ENCODE measurements at regions not wholly inside any gene's neighbourhood (a gene's known extent, or its start where the extent isn't known, plus 50 kb on each side); places are given as distances from the start of the nearest gene placed in this dataset.
"Not testable (repeated sequence)": the region's sequence is repeated elsewhere in the genome, so short reads cannot be mapped to it uniquely, and the experiment has no call there.

DNA sequence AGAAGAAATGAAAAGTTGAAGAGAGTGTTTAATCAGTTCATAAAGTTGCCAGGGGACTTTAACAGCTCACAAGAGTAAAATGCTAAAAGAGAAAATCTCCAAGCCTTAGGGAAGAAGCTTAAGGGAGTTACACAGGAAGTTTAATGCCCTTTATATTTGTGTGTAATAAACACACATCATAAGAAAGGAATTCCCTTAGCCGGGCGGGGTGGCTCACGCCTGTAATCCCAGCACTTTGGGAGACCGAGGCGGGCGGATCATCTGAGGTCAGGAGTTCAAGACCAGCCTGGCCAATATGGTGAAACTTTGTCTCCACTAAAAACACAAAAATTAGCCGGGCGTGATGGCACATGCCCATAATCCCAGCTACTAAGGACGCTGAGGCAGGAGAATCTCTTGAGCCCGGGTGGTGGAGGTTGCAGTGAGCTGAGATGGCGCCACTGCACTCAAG is 95.4 kb upstream of the CAB39 start:
- not testable (repeated sequence) for H3K4me1 ChIP-seq (ENCODE audit: control insufficient read depth, insufficient read depth, low read length); H3K9me3 ChIP-seq (ENCODE audit: control insufficient read depth, low read length); H3K27ac ChIP-seq (ENCODE audit: insufficient read depth, low read depth, low read length, poor library complexity, severe bottlenecking); H3K4me3 ChIP-seq (ENCODE audit: insufficient read depth, low read depth, low read length); H3K36me3 ChIP-seq (ENCODE audit: control insufficient read depth, insufficient read depth, low read length); H3K27me3 ChIP-seq (ENCODE audit: control insufficient read depth, insufficient read depth, low read length, poor library complexity, severe bottlenecking)
- 89 to 93% methylated on average over 11 of the region's 11 CpGs for WGBS, 2 experiments

DNA sequence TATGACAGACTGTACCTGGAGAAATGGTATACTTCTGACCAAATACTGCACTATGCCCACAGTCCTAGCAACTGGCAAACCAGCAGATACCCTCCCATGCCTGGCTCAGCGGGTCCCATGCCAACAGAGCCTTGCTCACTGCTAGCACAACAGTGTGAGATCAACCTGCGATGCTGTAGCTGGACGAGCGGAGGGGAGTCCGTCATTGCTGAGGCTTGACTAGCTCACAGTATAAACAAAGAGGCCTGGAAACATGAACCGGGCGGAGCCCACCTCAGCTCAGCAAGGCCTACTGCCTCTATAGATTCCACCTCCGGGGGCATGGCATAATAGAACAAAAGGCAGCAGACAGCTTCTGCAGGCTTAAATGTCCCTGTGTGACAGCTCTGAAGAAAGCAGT is 93.2 kb upstream of the CAB39 start:
- WGBS, 2 experiments, result 68 to 72% methylated on average over 8 of the region's 8 CpGs

DNA sequence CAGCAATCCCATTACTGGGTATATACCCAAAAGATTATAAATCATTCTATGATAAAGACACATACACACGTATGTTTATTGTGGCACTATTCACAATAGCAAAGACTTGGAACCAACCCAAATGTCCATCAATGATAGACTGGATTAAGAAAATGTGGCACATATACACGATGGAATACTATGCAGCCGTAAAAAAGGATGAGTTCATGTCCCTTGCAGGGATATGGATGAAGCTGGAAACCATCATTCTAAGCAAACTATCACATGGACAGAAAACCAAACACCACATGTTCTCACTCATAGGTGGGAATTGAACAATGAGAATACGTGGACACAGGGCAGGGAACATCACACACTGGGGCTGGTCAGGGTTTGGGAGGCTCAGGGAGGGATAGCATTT is 87.4 kb upstream of the CAB39 start:
- H3K4me3 ChIP-seq (ENCODE audit: insufficient read depth, low read depth, low read length); H3K9me3 ChIP-seq (ENCODE audit: control insufficient read depth, low read length); H3K27me3 ChIP-seq (ENCODE audit: control insufficient read depth, insufficient read depth, low read length, poor library complexity, severe bottlenecking); H3K27ac ChIP-seq (ENCODE audit: insufficient read depth, low read depth, low read length, poor library complexity, severe bottlenecking); H3K4me1 ChIP-seq (ENCODE audit: control insufficient read depth, insufficient read depth, low read length); H3K36me3 ChIP-seq (ENCODE audit: control insufficient read depth, insufficient read depth, low read length): not testable (repeated sequence)
- 80 to 86% methylated on average over 2 to 3 of the region's 4 CpGs for WGBS, 2 experiments

More for the DNA sequence above, 93.2 kb upstream of the CAB39 start:
- H3K4me3 ChIP-seq (ENCODE audit: insufficient read depth, low read depth, low read length), result no peak overlapping the region
- no peaks in the 10 kb centered on the region for H3K9me3 ChIP-seq (ENCODE audit: control insufficient read depth, low read length)
- no peaks in the 10 kb centered on the region for H3K4me1 ChIP-seq (ENCODE audit: control insufficient read depth, insufficient read depth, low read length)
- H3K27ac ChIP-seq (ENCODE audit: insufficient read depth, low read depth, low read length, poor library complexity, severe bottlenecking), result no peak overlapping the region
- H3K36me3 ChIP-seq (ENCODE audit: control insufficient read depth, insufficient read depth, low read length), result no peaks in the 10 kb centered on the region
- H3K27me3 ChIP-seq (ENCODE audit: control insufficient read depth, insufficient read depth, low read length, poor library complexity, severe bottlenecking), result no peaks in the 10 kb centered on the region

DNA sequence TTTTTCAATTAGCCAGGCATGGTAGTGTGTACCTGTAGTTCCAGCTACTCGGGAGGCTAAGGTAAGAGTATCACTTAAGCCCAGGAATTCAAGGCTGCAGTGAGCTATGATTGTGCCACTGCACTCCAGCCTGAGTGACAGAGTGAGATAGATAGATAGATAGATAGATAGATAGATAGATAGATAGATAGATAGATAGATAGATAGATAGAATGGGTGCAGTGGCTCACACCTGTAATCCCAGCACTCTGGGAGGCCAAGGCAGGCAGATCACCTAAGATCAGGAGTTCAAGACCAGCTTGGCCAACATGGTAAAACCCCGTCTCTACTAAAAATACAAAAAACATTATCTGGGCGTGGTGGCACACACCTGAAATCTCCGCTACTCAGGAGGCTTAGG is 85.6 kb upstream of the CAB39 start:
- H3K27ac ChIP-seq (ENCODE audit: insufficient read depth, low read depth, low read length, poor library complexity, severe bottlenecking); H3K4me3 ChIP-seq (ENCODE audit: insufficient read depth, low read depth, low read length); H3K9me3 ChIP-seq (ENCODE audit: control insufficient read depth, low read length); H3K36me3 ChIP-seq (ENCODE audit: control insufficient read depth, insufficient read depth, low read length); H3K27me3 ChIP-seq (ENCODE audit: control insufficient read depth, insufficient read depth, low read length, poor library complexity, severe bottlenecking); H3K4me1 ChIP-seq (ENCODE audit: control insufficient read depth, insufficient read depth, low read length): not testable (repeated sequence)
- 94 to 95% methylated on average over 3 to 4 of the region's 4 CpGs for WGBS, 2 experiments

DNA sequence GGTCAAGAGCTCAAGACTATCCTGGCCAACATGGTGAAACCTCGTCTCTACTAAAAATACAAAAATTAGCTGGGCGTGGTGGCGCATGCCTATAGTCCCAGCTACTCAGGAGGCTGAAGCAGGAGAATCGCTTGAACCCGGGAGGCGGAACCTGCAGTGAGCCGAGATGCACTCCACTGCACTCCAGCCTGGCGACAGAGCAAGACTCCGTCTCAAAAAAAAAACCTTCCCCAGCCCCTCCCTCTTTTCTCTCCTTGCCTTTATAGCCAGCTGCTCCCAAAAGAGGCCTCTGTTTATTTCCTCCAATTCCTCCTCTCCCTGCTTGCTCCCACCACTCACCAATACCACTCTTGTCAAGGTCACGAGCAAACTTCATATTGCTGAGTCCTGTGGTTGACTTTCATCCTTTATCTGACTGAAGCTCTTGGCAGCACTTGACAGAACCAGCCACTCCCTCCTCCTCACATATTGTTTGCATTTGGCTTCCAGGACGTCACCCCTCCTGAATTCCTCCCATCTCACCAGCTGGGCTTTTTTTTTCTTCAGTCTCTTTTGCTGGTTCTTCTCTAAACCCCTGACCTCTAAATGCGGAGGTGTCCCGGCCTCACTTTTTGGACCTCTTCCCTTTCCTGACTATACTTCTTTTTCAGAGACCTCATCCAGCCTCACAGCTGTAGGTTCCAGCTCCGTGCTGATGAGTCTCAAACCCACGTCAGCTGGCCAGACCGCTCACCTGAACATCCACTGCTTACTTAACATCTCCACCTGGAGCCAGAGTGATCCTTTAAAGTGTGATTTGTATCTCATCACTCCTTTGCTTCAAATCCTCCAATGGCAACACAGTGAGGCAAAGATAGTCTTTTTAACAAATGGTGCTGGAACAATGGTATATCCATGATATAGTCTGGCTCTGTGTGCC is 84.6 kb upstream of the CAB39 start:
- WGBS, 2 experiments, result 85% methylated on average over 16 of the region's 16 CpGs
- Histone ChIP-seq H3K4me1 (ENCODE audit: control insufficient read depth, insufficient read depth, low read length) (no peaks in the 10 kb centered on the region), H3K27ac (ENCODE audit: insufficient read depth, low read depth, low read length, poor library complexity, severe bottlenecking) (no peak overlapping the region)

DNA sequence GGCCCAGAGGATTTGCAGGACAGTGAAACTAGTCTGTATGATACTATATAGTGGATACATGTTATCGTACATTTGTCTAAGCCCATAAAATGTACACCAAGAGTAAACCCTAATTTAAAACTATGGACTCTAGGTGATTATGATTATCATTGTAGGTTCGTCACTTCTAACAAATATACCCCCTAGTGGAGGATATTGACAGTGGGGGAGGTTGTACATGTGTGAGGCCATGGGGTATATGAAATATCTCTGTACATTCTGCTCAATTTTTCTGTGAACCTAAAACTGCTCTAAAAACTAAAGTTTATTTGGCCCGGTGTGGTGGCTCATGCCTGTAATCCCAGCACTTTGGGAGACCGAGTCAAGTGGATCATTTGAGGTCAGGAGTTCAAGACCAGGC is 81.2 kb upstream of the CAB39 start:
- Histone ChIP-seq H3K4me1 (ENCODE audit: control insufficient read depth, insufficient read depth, low read length) (no peaks in the 10 kb centered on the region), H3K27ac (ENCODE audit: insufficient read depth, low read depth, low read length, poor library complexity, severe bottlenecking) (no peak overlapping the region), H3K9me3 (ENCODE audit: control insufficient read depth, low read length) (no peaks in the 10 kb centered on the region), H3K27me3 (ENCODE audit: control insufficient read depth, insufficient read depth, low read length, poor library complexity, severe bottlenecking) (no peaks in the 10 kb centered on the region), H3K36me3 (ENCODE audit: control insufficient read depth, insufficient read depth, low read length) (no peaks in the 10 kb centered on the region), H3K4me3 (ENCODE audit: insufficient read depth, low read depth, low read length) (no peak overlapping the region)
- 89 to 95% methylated on average over 2 to 3 of the region's 4 CpGs for WGBS, 2 experiments

More for the DNA sequence above, 84.6 kb upstream of the CAB39 start:
- Histone ChIP-seq H3K4me3 (ENCODE audit: insufficient read depth, low read depth, low read length) (no peak overlapping the region), H3K36me3 (ENCODE audit: control insufficient read depth, insufficient read depth, low read length) (no peaks in the 10 kb centered on the region), H3K27me3 (ENCODE audit: control insufficient read depth, insufficient read depth, low read length, poor library complexity, severe bottlenecking) (no peaks in the 10 kb centered on the region), H3K9me3 (ENCODE audit: control insufficient read depth, low read length) (no peaks in the 10 kb centered on the region)

DNA sequence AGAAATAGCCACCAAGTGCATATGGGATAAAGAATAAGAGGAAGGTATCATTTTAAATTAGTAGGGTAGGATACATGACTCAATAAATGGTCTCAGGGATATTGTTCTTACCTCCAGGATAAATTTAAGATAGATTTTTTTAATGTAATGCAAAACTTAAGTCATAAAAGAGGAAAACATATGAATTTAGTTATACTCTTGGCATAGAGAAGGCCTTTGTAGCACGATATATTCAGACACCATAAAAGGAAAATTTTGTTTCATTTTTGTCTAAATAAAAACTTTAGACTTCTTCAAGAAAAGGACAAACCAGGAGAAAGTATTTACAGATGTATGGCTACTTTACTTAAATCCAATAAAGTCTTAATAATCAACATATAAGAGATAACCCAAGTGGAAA is 78.5 kb upstream of the CAB39 start:
- Histone ChIP-seq H3K27ac (ENCODE audit: insufficient read depth, low read depth, low read length, poor library complexity, severe bottlenecking) (no peak overlapping the region), H3K4me1 (ENCODE audit: control insufficient read depth, insufficient read depth, low read length) (no peaks in the 10 kb centered on the region), H3K9me3 (ENCODE audit: control insufficient read depth, low read length) (no peaks in the 10 kb centered on the region), H3K4me3 (ENCODE audit: insufficient read depth, low read depth, low read length) (no peak overlapping the region), H3K36me3 (ENCODE audit: control insufficient read depth, insufficient read depth, low read length) (no peaks in the 10 kb centered on the region), H3K27me3 (ENCODE audit: control insufficient read depth, insufficient read depth, low read length, poor library complexity, severe bottlenecking) (no peaks in the 10 kb centered on the region)
- 100% methylated on average over 1 of the region's 1 CpG; no CpG with 5 or more reads in 1 of the 2 experiments for WGBS, 2 experiments

DNA sequence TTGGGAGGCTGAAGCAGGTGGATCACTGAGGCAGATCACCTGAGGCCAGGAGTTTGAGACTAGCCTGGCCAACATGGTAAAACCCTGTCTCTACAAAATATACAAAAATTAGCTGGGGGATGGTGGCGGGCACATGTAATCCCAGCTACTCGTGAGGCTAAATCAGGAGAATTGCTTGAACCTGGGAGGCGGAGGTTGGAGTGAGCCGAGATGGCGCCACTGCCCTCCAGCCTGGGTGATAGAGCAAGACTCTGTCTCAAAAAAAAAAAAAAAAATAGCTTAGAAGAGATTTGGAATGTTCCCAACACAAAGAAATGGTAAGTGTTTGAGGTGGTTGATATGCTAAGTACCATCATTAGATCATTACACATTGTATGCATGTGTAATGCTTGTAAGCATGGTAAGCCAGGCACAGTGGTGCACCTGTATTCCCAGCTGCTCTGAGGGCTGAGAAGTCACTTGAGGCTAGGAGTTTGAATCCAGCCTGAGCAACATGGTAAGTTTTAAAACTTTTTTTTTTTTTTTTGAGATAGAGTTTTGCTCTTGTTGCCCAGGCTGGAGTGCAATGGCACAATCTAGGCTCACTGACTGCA is 77.8 kb upstream of the CAB39 start:
- WGBS, 2 experiments, result 83 to 90% methylated on average over 5 of the region's 5 CpGs
- H3K4me1 ChIP-seq (ENCODE audit: control insufficient read depth, insufficient read depth, low read length); H3K27ac ChIP-seq (ENCODE audit: insufficient read depth, low read depth, low read length, poor library complexity, severe bottlenecking); H3K27me3 ChIP-seq (ENCODE audit: control insufficient read depth, insufficient read depth, low read length, poor library complexity, severe bottlenecking); H3K36me3 ChIP-seq (ENCODE audit: control insufficient read depth, insufficient read depth, low read length); H3K4me3 ChIP-seq (ENCODE audit: insufficient read depth, low read depth, low read length); H3K9me3 ChIP-seq (ENCODE audit: control insufficient read depth, low read length): not testable (repeated sequence)

DNA sequence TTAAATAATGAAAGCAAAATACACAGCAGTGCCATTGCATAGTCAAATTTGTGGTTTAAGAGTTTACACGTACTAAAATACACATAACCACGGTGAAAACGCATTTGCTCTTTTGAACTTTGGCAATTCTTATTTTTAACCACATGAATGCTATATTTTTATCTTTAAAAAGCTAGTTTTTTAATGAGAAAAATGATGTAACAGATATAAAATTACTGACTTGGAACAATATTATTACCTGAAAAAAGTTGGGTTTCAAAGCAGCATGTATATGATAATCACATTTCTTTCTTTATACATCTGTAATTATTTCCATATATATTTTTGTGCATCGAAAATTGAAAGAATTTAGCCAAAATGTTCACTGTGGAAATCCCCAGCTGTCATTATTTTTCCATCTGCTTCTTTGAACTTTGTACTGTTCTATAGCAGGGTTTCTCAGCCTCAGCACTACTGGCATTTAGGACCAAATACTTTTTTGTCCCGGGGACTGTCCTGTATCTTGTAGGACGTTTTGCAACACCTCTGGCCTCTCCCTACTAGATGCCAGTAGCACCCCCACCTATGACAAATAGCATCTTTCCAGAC is 75.9 kb upstream of the CAB39 start:
- no peaks in the 10 kb centered on the region for H3K36me3 ChIP-seq (ENCODE audit: control insufficient read depth, insufficient read depth, low read length)
- no peaks in the 10 kb centered on the region for H3K9me3 ChIP-seq (ENCODE audit: control insufficient read depth, low read length)
- no peak overlapping the region for H3K4me3 ChIP-seq (ENCODE audit: insufficient read depth, low read depth, low read length)
- no peaks in the 10 kb centered on the region for H3K27me3 ChIP-seq (ENCODE audit: control insufficient read depth, insufficient read depth, low read length, poor library complexity, severe bottlenecking)
- no peaks in the 10 kb centered on the region for H3K4me1 ChIP-seq (ENCODE audit: control insufficient read depth, insufficient read depth, low read length)
- no peak overlapping the region for H3K27ac ChIP-seq (ENCODE audit: insufficient read depth, low read depth, low read length, poor library complexity, severe bottlenecking)
- 75% methylated on average over 5 to 6 of the region's 6 CpGs for WGBS, 2 experiments

DNA sequence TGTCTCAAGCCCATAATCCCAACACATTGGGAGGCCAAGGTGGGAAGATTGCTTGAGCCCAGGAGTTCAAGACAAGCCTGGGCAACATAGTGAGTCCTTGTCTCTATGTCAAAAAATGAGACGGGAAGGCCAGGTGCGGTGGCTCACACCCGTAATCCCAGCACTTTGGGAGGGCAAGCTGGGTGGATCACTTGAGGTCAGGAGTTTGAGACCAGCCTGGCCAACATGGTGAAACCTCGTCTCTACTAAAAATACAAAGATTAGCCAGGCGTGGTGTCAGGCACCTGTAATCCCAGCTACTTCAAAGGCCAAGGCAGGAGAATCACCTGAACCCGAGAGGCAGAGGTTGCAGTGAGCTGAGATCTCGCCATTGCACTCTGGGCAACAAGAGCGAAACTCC is 75.2 kb upstream of the CAB39 start:
- not testable (repeated sequence) for H3K9me3 ChIP-seq (ENCODE audit: control insufficient read depth, low read length); H3K27ac ChIP-seq (ENCODE audit: insufficient read depth, low read depth, low read length, poor library complexity, severe bottlenecking); H3K4me3 ChIP-seq (ENCODE audit: insufficient read depth, low read depth, low read length); H3K4me1 ChIP-seq (ENCODE audit: control insufficient read depth, insufficient read depth, low read length); H3K36me3 ChIP-seq (ENCODE audit: control insufficient read depth, insufficient read depth, low read length); H3K27me3 ChIP-seq (ENCODE audit: control insufficient read depth, insufficient read depth, low read length, poor library complexity, severe bottlenecking)
- 80 to 82% methylated on average over 8 of the region's 8 CpGs for whole genome bisulfite sequencing, 2 experiments

All from ectodermal cell (in vitro differentiated cells).